HEK293 (cell line): ENCODE measurements at regions not wholly inside any gene's neighbourhood (a gene's known extent, or its start where the extent isn't known, plus 50 kb on each side); places are given as distances from the start of the nearest gene placed in this dataset.

Experiments used
- GFI1B ChIP-seq: fragments of 450-650 bp; formaldehyde crosslinking; IDR thresholded peaks from 2 replicates; pipeline ENCODE4 v1.5.1; 2016; ENCODE audit warnings: missing biosample characterization, missing genetic modification characterization
- PRDM2 ChIP-seq: fragments of 450-650 bp; formaldehyde crosslinking; IDR thresholded peaks from 2 replicates; pipeline ENCODE4 v1.5.1; 2016; ENCODE audit warnings: missing biosample characterization, missing genetic modification characterization, borderline replicate concordance
- SALL2 ChIP-seq: fragments of 450-650 bp; formaldehyde crosslinking; IDR thresholded peaks from 2 replicates; pipeline ENCODE4 v1.5.0; 2017; ENCODE audit warnings: missing biosample characterization, mild to moderate bottlenecking, missing genetic modification characterization, borderline replicate concordance
- SCRT2 ChIP-seq: fragments of 450-650 bp; formaldehyde crosslinking; IDR thresholded peaks from 2 replicates; pipeline ENCODE4 v1.5.1; 2016; ENCODE audit warnings: missing biosample characterization, missing genetic modification characterization
- YY2 ChIP-seq: fragments of 450-650 bp; formaldehyde crosslinking; IDR thresholded peaks from 2 replicates; pipeline ENCODE4 v1.5.1; 2016; ENCODE audit warnings: missing biosample characterization, missing genetic modification characterization
- ZFP69B ChIP-seq: fragments of 450-650 bp; formaldehyde crosslinking; IDR thresholded peaks from 2 replicates; pipeline ENCODE4 v1.5.1; 2016; ENCODE audit warnings: missing biosample characterization, missing genetic modification characterization
- ZNF132 ChIP-seq: fragments of 450-650 bp; formaldehyde crosslinking; IDR thresholded peaks from 2 replicates; pipeline ENCODE4 v1.5.1; 2017; ENCODE audit warnings: missing biosample characterization, missing genetic modification characterization, borderline replicate concordance
- ZNF184 ChIP-seq: fragments of 450-650 bp; IDR thresholded peaks from 2 replicates; pipeline ENCODE4 v1.5.1; 2018; ENCODE audit warnings: missing biosample characterization, mild to moderate bottlenecking, missing genetic modification characterization
- ZNF350 ChIP-seq: fragments of 450-650 bp; formaldehyde crosslinking; IDR thresholded peaks from 2 replicates; pipeline ENCODE4 v1.5.0; 2017; ENCODE audit warnings: missing biosample characterization, mild to moderate bottlenecking, missing genetic modification characterization
- ZNF529 ChIP-seq: fragments of 450-650 bp; formaldehyde crosslinking; IDR thresholded peaks from 2 replicates; pipeline ENCODE4 v1.5.1; 2017; ENCODE audit warnings: missing genetic modification characterization, missing biosample characterization; ENCODE audit not compliant: insufficient replicate concordance
- ZNF549 ChIP-seq: fragments of 450-650 bp; IDR thresholded peaks from 2 replicates; pipeline ENCODE4 v1.5.1; 2018; ENCODE audit warnings: missing biosample characterization, missing genetic modification characterization, mild to moderate bottlenecking, inconsistent platforms, moderate library complexity
- ZNF600 ChIP-seq: fragments of 450-650 bp; formaldehyde crosslinking; IDR thresholded peaks from 2 replicates; pipeline ENCODE4 v1.5.1; 2016; ENCODE audit warnings: missing biosample characterization, missing genetic modification characterization
- ZNF658 ChIP-seq: fragments of 450-650 bp; formaldehyde crosslinking; IDR thresholded peaks from 2 replicates; pipeline ENCODE4; 2016; ENCODE audit warnings: missing biosample characterization, missing genetic modification characterization
- ZNF664 ChIP-seq: fragments of 450-650 bp; formaldehyde crosslinking; IDR thresholded peaks from 2 replicates; pipeline ENCODE4 v1.5.1; 2016; ENCODE audit warnings: missing biosample characterization, missing genetic modification characterization
- ZNF777 ChIP-seq: fragments of 450-650 bp; formaldehyde crosslinking; IDR thresholded peaks from 2 replicates; pipeline ENCODE4 v1.5.1; 2017; ENCODE audit warnings: missing biosample characterization, missing genetic modification characterization, borderline replicate concordance
- TF ChIP-seq, protein P1 (sequence below): fragments of 450-650 bp; formaldehyde crosslinking; IDR thresholded peaks from 2 replicates; pipeline ENCODE4 v1.5.1; 2016; ENCODE audit warnings: missing biosample characterization, missing genetic modification characterization
- TF ChIP-seq, protein P2 (sequence below): fragments of 450-650 bp; formaldehyde crosslinking; IDR thresholded peaks from 2 replicates; pipeline ENCODE4 v1.5.1; 2016; ENCODE audit warnings: missing biosample characterization, missing genetic modification characterization
- TF ChIP-seq, protein P3 (sequence below): fragments of 450-650 bp; formaldehyde crosslinking; IDR thresholded peaks from 2 replicates; pipeline ENCODE4 v1.5.1; 2017; ENCODE audit warnings: missing biosample characterization, missing genetic modification characterization

- no peak for TF ChIP-seq ZNF184 (tag by site-specific recombination)
- TF ChIP-seq ZNF658 (tag by site-specific recombination), result no peak
- TF ChIP-seq ZNF529 (tag by site-specific recombination), result no peak
- TF ChIP-seq YY2 (tag by site-specific recombination), result no peak
- no peak for TF ChIP-seq ZNF777 (tag by site-specific recombination)
- TF ChIP-seq, protein P1, sequence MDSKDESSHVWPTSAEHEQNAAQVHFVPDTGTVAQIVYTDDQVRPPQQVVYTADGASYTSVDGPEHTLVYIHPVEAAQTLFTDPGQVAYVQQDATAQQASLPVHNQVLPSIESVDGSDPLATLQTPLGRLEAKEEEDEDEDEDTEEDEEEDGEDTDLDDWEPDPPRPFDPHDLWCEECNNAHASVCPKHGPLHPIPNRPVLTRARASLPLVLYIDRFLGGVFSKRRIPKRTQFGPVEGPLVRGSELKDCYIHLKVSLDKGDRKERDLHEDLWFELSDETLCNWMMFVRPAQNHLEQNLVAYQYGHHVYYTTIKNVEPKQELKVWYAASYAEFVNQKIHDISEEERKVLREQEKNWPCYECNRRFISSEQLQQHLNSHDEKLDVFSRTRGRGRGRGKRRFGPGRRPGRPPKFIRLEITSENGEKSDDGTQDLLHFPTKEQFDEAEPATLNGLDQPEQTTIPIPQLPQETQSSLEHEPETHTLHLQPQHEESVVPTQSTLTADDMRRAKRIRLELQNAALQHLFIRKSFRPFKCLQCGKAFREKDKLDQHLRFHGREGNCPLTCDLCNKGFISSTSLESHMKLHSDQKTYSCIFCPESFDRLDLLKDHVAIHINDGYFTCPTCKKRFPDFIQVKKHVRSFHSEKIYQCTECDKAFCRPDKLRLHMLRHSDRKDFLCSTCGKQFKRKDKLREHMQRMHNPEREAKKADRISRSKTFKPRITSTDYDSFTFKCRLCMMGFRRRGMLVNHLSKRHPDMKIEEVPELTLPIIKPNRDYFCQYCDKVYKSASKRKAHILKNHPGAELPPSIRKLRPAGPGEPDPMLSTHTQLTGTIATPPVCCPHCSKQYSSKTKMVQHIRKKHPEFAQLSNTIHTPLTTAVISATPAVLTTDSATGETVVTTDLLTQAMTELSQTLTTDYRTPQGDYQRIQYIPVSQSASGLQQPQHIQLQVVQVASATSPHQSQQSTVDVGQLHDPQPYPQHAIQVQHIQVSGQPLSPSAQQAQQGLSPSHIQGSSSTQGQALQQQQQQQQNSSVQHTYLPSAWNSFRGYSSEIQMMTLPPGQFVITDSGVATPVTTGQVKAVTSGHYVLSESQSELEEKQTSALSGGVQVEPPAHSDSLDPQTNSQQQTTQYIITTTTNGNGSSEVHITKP (tag by site-specific recombination), result no peak
- TF ChIP-seq, protein P2, sequence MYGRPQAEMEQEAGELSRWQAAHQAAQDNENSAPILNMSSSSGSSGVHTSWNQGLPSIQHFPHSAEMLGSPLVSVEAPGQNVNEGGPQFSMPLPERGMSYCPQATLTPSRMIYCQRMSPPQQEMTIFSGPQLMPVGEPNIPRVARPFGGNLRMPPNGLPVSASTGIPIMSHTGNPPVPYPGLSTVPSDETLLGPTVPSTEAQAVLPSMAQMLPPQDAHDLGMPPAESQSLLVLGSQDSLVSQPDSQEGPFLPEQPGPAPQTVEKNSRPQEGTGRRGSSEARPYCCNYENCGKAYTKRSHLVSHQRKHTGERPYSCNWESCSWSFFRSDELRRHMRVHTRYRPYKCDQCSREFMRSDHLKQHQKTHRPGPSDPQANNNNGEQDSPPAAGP (tag by site-specific recombination), result no peak
- TF ChIP-seq, protein P3, sequence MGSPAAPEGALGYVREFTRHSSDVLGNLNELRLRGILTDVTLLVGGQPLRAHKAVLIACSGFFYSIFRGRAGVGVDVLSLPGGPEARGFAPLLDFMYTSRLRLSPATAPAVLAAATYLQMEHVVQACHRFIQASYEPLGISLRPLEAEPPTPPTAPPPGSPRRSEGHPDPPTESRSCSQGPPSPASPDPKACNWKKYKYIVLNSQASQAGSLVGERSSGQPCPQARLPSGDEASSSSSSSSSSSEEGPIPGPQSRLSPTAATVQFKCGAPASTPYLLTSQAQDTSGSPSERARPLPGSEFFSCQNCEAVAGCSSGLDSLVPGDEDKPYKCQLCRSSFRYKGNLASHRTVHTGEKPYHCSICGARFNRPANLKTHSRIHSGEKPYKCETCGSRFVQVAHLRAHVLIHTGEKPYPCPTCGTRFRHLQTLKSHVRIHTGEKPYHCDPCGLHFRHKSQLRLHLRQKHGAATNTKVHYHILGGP (tag by site-specific recombination), result 0 out of 2 replicates have a peak, but pooled peaks have one; percentile 34
- no peak for TF ChIP-seq SCRT2 (tag by site-specific recombination)
- TF ChIP-seq ZNF600 (tag by site-specific recombination), result no peak
- TF ChIP-seq ZNF350 (tag by site-specific recombination), result peak; percentile 79
- TF ChIP-seq GFI1B (tag by site-specific recombination), result no peak
- TF ChIP-seq ZNF664 (tag by site-specific recombination), result no peak
- 0 out of 2 replicates have a peak, but pooled peaks have one; percentile 23 for TF ChIP-seq SALL2 (tag by site-specific recombination)
- TF ChIP-seq PRDM2 (tag by site-specific recombination), result no peak
- TF ChIP-seq ZNF132 (tag by site-specific recombination), result no peak
- TF ChIP-seq ZFP69B, result no peak
- TF ChIP-seq ZNF549 (tag by site-specific recombination), result no peak
Observed at GRCh38 chr6:112983713-112984261, 636.7 kb downstream of the RFPL4B start (continued).
